ENCODE measurements at regions not wholly inside any gene's neighbourhood (a gene's known extent, or its start where the extent isn't known, plus 50 kb on each side); places are given as distances from the start of the nearest gene placed in this dataset.

DNA sequence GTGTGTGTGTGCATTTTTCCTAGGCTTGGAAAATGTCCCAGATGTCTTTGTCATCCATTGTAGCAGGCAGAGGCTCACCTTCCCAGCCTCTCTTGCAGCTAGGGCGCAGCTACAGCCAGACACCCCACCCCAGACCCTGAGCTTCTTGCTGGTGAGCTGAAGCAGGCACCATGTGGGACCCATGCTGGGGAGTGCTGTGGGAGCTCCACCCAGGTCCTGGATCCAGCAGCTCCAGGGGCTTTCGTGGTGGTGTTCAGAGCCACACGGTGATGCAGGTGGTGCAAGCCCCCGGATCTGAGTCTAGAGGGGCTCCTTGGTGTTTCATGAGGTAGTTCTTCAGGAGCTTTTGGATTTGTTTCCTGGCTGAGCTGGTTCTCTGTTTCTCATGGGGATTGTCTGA, 56.0 kb upstream of the ZFP64 start:
- TF ChIP-seq MAFK (IDR thresholded peaks at IDR 0.05; ENCODE audit: low read depth, low read length) (no peak), POLR2A (IDR thresholded peaks at IDR 0.05; ENCODE audit: low read depth, low read length) (no peak), CTCF (conservative IDR thresholded peaks at IDR 0.05; ENCODE audit: low read depth, low read length) (no peak)

All from IMR-90 (cell line).